Right ventricle myocardium inferior (tissue), 1 donor: ENCODE measurements at regions not wholly inside any gene's neighbourhood (a gene's known extent, or its start where the extent isn't known, plus 50 kb on each side); places are given as distances from the start of the nearest gene placed in this dataset.

Experiments
- ATAC-seq: fragments of 200-7000 bp; cut with Tn5 transposase; one replicate; pipeline ENCODE4 v1.9.1; 2020; ENCODE audit warnings: mild to moderate bottlenecking, moderate library complexity
- DNase-seq: peaks from one replicate; pipeline ENCODE4 v3.0.0; 2021; ENCODE audit errors: missing footprints
- intact Hi-C: fragments of 100-400 bp; cut with DNase I; formaldehyde crosslinking; loops from one replicate; pipeline ENCODE4 v1.11.0; 2022
- donor health status: DM: no; HTN: yes; CAD: no; lungs with severe emphysema.

DNA sequence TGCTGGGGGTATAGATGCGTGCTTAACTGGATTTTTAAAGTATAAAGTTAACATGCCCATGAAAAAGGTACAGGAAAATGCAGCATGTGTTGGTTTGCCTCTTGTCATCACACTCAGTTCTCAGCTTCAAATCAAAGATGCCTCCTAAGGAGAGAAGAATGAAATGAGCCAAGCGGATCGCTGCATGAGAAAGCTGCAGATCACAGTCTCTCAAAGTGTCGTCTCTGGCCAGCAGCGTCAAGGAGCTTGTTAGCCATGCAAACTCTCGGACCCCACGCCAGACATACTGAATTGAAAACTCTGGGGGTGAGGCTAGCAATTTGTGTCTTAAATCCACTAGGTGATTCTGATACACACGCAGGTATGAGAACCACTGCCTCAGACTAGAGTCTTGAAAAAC is 297.2 kb downstream of the AJAP1 start:
- intact Hi-C loops = no loop called here
- no peak for DNase-seq

DNA sequence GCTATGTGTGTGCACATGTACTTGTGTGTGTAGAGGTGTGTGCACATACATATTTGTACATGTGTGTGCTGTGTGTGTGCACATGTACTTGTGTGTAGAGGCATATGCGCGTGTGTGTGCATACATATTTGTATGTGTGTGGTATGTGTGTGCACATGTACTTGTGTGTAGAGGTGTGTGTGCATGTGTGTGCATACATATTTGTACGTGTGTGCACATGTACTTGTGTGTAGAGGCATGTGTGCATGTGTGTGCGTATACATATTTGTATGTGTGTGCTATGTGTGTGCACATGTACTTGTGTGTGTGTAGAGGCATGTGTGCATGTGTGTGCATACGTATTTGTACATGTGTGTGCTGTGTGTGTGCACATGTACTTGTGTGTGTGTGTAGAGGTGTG is 291.9 kb downstream of the AJAP1 start:
- ATAC-seq (no peak), DNase-seq (no peak)
- intact Hi-C loops = no loop called here

More for the DNA sequence above, 297.2 kb downstream of the AJAP1 start:
- ATAC-seq = no peak

DNA sequence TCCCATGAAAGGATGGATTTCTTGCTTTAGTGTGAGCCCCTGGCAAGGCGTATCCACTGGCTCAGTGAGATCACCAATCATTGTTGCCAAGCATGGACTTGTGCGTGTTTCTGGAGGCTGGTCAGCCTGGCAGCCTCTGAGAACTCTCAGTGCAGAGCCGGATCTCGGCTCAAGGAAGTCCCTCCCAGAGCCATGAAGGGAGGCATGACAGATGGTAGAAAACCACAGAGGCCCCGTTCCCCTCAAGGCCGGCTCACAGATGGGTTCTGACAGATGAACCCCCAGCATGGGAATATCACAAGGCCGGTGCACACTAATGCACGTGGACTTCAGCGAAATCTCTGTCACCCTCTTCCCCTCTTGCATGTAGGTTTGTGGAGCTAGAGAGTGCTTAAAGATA is 290.5 kb downstream of the AJAP1 start:
- ATAC-seq (no peak), DNase-seq (no peak)
- intact Hi-C loops = no loop called here

DNA sequence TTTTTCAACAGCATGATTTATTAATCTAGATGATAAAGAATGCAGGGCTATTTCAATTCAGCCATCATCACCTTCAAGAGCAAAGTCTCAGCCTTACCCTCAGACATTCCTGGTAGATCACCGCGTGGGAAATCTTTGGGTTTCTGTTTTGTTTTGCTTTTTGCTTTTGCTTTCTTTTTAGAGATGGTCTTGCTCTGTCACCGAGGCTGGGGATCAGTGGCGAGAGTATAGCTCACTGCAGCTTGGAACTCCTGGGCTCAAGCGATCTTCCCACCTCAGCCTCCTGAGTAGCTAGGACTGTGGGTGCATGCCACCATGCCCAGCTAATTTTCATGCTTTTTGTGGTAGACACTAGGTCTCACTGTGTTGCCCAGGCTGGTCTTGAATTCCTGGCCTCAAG is 289.7 kb downstream of the AJAP1 start:
- DNase-seq = no peak

DNA sequence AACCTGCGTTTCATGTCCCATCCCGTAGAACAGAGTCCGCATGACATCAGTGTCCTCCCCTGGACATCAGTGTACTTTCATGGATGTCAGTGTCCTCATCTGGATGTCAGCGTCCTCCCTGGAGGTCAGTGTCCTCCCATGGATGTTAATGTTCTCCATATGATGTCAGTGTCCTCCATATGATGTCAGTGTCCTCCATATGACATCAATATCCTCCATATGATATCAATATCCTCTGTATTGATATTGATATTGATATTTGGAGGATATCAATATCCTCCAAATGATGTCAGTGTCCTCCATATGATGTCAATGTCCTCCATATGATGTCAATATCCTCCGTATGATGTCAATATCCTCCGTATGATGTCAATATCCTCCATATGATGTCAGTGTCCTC is 284.9 kb downstream of the AJAP1 start:
- ATAC-seq (no peak), DNase-seq (no peak)
- intact Hi-C loops = no loop called here

More for the DNA sequence above, 289.7 kb downstream of the AJAP1 start:
- ATAC-seq = no peak
- intact Hi-C loops = no loop called here

DNA sequence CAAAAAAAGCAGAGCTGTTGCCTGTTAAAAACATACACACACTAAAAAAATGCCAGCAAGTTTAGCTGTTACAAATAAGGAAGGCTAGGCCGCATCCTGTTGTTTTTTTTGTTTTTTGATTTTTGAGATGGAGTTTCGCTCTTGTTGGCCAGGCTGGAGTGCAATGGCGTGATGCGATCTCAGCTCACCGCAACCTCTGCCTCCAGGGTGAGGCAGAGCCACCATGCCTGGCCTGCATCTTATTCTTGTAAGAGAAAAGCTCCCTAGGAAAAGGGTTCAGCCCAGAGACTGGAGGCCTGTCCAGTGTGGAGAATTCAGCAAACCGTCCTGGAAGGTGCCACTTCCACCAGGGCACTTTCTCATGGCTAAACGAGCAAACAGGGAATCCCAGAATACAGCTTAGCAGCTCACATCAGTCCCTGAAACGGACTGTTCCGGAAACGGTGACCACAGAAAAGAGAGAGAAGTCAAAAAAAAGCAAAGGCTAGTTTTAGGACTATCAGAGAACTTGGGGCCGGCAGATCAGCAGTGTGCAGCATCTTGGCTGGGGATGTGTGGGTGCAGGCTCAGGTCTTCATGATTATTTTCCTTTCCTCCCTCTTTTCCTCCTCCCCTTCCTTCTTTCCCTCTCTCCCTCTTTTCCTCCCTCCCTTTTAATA is 283.6 kb downstream of the AJAP1 start:
- no peak for ATAC-seq
- no peak for DNase-seq
- intact Hi-C loops = no loop called here

DNA sequence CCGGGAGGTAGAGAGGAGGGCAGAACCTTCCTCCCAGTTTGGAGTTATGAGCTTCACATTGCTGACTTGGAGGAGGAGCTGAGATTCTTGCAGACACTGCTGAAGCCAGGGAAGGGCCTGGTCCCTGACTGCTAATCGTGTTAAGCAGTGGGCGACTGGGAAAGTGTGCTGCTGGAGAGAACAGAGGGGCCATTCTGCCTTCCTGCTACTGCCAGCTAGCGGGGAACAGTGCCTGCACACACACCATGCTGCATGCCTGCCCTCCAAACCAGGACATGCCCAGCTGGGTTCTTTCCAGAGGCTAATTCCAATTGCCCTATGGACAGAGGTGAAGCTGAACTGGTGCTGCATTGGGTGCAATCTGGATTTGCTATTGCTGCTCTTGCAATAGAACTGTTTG is 281.4 kb downstream of the AJAP1 start:
- intact Hi-C loops = no loop called here
- ATAC-seq (peak; percentile 56), DNase-seq (no peak)

DNA sequence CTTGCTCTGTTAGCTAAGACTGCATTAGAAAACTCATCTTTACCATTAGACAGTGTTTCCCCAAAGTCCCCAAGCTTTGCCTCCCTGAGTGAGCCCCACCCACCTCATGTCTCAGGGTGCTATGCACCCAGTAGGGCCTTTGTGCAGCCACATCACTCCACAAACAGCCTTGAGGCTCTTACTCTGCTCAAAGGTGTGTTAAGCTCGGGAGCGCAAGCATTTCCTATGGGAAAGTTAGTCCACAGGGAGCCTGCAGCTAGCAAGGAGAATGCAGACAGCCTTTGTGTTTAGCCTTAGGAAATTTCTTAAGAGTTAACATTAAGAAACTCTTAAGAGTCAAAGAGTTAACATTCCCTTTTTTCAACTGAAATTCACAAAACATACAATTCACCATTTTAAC is 278.8 kb downstream of the AJAP1 start:
- no peak for ATAC-seq
- DNase-seq = no peak
- intact Hi-C loops = no loop called here

DNA sequence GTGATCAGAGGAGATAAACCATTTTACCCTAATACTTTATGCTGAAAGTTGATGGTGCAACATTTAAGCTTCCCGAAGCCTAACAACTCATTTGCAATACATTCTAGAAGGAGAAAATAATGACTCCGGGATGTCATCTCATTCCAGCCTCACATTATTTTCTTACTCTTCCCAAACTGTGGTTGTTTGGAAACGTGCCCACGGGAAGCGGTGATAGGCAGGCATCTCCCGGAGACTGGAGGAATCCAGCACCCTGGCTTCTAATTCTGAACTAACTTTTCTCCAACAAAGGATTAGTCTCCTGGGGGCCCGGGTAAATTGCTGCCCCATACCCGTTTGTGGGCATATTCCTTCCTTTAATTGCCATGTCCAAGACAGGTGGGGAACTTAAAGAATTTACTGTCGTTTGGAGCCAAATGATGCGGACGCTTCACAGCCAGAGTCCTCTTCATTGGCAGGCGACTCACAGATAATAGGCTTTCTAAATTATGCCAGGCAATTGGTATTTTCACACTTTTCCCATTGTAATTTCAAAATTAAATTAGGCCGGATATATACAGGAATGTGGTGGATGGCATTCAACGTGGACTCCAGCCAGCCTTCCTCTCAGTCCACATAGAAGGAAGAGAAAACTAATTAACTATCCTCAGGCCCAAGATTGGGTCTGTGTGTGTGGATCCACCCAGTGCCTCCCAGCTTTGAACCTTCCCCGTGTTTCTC is 278.1 kb downstream of the AJAP1 start:
- no peak for DNase-seq
- ATAC-seq = no peak
- intact Hi-C loops = no loop called here

DNA sequence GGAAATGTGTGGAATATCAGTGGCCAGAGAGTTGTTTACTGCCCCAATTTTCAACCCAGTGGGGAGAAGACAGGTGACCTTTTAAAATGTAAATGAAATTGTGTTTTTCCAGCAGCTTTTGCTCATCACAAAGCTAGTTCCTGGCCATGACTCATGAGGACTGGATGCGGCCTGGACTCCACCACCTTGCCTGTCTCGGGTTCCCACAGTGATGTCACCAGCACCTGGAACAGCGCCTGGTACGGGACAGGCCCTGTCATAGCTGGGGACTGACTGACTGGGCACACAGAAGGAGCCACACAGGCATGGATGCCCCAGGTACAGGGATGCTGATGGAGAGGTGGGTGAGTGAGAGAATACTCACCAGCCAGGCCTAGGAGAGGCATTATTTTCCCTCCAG is 277.1 kb downstream of the AJAP1 start:
- ATAC-seq = no peak

DNA sequence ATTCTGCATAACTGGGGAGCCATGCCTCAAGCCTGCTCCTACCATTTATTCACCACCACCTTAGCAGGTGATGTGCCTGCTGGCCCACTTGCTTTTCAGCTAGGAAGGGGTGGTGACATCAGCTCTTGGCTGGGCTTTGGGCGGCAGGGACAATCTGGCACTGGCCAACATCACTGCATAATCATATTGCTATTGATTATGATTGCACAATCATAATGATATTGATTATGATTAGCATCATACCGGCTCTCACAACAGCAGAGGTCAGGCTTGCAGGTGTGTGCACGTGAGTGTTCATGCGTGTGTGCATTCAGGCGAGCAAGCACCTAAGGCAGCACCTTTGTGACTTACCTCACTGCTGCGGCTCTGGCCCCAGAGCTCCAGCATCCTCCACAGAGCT is 273.8 kb downstream of the AJAP1 start:
- intact Hi-C loops = no loop called here
- no peak for DNase-seq
- no peak for ATAC-seq

More for the DNA sequence above, 277.1 kb downstream of the AJAP1 start:
- intact Hi-C loops = no loop called here
- no peak for DNase-seq

DNA sequence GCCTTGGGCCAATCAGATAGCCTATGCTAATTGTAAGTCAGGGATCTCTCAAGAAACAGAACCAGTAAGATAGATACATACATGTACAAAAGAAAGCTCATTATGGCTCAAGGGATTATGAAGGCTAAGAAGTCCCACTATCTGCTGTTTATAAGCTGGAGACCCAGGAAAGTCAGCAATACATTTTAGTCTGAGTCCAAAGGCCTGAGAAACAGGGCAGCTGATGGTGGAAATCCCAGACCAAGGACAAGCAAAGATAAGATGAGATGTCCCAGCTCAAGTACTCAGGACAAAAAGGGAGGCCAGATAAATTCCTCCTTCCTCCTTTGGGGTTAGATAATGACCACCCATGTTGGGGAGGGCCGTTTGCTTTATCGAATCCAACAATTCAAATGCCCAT is 269.9 kb downstream of the AJAP1 start:
- no peak for ATAC-seq
- no peak for DNase-seq
- intact Hi-C loops = no loop called here

DNA sequence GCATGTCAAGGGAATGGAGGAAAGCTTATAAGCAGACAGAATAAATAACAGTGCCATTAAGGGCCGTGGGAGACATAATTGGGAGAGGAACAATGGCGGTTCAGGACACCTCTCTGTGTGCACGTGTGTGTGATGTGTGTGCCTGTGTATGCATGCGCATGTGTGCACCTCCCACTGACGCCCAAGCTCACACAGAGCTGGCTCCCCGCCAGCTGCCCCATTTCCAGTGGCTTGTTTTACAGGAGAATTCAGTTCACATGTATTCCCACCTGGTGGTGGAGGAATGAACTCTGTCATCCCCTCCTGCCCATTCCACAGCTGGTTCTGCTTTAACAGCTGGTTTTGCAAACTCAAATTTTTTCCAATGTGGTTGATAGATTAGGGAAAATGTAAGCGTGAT is 262.2 kb downstream of the AJAP1 start:
- DNase-seq = no peak

DNA sequence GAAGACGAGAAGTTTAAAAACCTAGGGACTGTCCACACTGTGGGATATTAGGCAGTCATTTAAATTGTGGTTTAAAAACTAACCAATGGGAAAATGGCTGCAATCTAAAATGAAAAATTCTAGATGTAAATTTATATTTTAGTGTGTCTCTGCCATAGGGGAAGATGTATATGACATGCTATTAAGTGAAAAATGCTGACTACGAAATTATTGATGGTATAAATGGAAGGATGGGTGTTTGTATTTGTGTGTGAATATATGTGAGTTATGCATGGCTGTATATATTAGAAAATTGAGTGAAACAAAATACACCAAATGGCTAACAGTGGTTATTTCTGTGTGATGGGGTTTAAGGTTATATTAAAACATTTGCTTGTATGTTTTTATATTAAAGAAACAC is 260.7 kb downstream of the AJAP1 start:
- ATAC-seq = no peak
- intact Hi-C loops = no loop called here
- DNase-seq = no peak

More for the DNA sequence above, 262.2 kb downstream of the AJAP1 start:
- no peak for ATAC-seq
- intact Hi-C loops = no loop called here

DNA sequence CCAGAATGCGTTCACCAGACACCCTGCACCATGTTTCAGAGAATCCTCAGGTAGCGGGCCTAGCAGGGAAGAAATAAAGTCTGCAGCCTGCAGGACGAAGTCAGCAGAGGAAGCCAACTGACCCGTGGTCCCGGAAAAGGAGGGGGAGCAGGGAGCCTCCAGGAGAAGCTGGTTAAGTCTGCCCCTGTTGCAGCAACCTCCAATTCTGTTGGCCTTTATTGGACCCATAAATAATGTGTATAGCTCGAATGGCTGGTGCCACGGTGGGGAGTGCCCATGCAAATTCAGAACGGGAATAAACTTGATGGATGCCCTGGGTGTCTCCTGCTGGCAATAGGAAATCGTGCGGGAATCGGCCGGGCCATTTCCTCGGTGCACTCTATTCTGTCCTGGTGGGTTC is 254.1 kb downstream of the AJAP1 start:
- intact Hi-C loops = no loop called here
- no peak for ATAC-seq

DNA sequence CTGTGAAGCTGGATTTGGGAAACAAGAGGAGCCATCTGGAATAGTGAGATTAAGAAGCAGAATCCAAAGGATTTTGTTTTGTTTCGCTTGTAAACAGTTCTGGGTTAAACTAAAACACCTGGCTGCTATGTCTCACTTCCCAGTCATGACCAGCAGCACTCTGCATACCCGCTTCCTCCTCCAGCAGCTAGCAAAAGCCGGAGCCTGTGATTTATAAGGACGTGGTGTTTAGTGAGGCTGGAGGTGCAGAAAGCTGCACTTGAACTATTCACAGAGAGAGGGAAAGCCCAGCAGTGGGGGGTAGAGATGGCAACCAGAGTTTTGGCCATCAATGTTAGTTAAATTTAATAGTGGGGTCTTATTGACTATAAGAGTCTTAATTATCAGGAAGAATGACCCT is 240.2 kb downstream of the AJAP1 start:
- no peak for ATAC-seq
- no peak for DNase-seq
- intact Hi-C loops = no loop called here

More for the DNA sequence above, 254.1 kb downstream of the AJAP1 start:
- DNase-seq = no peak

DNA sequence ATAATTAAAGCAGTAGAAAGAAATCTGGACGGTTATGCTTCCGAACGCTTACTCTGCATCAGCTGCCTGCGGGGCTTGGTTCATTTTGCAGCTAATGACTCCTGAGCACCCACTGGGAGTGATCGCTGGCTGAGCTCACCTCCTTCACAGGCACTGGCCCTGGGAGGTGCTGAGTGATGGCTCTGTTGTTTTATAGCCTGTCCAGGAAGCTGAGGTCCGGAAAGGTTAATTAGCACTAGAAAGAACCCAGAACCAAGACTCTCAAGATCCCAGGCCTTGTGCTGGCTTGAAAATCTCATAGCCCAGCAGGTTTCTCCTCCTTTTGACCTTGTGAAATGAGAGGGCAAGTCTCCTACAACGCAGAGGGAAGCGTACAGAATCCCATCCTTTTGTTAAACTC is 226.2 kb downstream of the AJAP1 start:
- DNase-seq = no peak
- intact Hi-C loops = no loop called here
- ATAC-seq = no peak

DNA sequence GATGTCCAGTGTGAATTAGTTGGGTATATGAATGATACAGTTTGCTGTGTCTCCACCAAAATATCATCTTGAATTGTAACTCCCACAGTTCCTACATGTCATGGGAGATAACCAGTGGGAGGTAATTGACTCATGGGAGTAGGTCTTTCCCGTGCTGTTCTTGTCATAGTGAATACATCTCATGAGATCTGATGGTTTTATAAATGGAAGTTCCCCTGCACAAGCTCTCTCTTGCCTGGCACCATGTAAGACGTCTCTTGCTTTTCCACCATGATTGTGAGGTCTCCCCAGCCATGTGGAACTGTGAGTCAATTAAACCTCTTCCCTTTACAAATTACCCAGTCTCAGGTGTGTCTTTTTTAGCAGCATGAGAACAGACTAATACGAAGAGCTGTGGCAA is 223.0 kb downstream of the AJAP1 start:
- DNase-seq (no peak), ATAC-seq (no peak)
- intact Hi-C loops = no loop called here

DNA sequence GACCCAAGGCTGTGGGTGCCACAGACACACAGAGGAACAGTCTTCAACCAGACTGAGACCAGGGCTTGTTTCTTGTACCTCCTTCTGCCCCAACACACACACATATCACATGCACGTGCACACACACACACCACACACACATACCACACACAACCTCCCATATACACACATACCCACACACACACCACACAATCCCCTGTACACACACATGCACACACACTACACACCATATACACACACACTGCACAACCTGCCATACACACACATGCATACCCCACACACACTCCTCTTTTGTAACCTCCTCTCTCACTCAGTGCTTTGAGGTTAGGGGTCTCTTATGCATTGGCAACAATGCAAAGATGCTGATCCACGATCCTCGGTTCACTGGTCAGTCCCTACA is 217.0 kb downstream of the AJAP1 start:
- intact Hi-C loops = no loop called here
- DNase-seq = no peak
- ATAC-seq = no peak

DNA sequence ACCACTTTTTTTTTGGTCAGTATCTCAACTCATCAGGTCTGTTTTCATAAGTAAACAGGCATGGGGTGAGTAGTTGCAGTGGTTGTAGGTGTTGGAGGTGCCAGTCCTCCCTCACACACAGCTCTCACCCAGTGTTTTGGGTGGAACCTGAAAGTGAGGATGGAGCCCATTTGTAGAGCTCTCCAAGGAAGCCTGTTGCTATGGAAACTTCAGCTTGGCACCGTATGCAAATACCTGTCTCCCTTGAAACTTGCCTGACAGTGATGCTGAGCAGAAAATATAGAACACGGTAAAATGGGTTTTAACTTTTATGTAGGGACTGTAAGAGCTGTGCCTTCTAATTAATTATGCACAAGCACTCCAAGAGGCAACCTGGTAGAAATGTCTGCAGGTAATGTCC is 214.1 kb downstream of the AJAP1 start:
- intact Hi-C loops = no loop called here
- DNase-seq = no peak
- ATAC-seq = no peak

DNA sequence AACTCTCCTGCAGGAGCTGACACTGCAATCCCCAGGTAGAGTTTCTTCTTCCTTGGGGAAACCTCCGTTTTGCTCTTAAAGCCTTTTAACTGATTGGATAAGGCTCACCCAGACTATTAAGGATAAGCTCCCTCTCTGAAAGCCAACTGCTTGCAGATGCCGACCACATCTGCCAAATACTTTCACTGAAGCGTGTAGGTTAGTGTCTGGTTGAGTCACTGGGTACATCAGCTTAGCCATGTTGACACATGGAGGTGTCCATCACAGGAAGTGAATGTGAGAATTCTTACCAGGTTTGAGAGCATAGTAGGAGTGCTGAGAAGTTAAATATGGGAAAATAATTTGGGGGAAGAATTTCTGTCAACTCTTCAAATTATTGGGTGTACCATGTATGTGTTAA is 202.0 kb downstream of the AJAP1 start:
- intact Hi-C loops = no loop called here
- DNase-seq = no peak
- no peak for ATAC-seq
